DMS114 treated with DMSO at 0.1 percent for 48 hours (cell line): ENCODE measurements at regions not wholly inside any gene's neighbourhood (a gene's known extent, or its start where the extent isn't known, plus 50 kb on each side); places are given as distances from the start of the nearest gene placed in this dataset.

Source experiments
- DNase-seq: peaks from one replicate; lab custom pipeline; 2025; ENCODE audit not compliant: unreplicated experiment; lab: John Stamatoyannopoulos, UW

DNA sequence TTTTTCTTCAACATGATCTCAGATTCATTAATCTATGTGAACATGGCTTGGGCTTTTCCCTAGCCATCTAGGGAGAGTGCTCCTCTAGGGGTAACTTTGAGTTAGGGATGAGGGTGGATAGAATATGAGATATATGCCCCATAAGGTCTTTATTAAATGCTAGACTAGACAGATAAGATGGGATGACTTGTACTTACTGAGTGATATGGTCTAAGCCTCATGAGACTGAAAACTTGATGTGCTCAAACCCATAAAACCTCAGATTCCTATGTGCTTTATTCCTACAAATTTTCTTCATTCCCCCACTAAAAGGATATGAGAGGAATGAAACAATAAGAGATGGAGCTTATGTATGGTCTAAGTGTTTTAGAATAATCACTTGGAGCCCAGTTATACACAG lies 386.6 kb downstream of the YTHDC2 start:
- no peak for DNase-seq

DNA sequence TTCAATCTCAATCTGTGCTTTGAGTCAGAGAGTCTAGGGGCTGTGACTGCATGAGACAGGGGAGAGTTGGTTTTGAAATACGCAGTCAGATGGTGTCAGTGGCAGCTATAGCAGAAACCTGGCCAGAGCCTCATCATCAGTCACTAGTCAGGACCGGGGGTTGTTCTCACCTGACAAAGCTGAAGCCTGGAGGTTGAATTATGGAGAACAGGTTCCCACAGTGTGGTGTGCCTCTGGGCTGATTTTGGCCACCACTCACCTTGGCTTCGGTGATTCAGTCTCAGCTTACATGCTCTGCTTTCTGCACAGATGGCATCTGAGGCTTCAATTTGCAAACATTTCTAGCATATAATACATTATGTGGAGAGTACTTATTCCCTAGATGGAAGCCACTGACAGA lies 387.3 kb downstream of the YTHDC2 start:
- no peak for DNase-seq

DNA sequence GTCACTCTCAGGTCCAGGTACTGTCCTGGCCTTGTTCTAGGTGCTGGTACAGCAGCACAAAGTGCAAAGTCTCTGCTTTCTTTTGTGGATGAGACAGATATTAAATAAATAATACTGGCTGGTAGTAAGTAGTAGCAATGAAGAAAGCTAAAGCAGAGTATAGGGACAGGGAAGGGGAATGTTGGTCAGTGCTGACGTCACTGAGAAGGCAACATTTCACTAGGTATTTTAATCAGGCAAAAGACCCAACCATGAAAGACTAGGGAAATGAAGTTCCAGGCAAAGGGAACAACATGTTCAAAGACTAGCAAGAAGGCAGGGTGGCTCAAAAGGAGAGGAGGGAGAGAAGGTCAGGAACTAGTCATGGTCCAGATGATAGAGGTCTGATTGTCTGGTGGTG lies 388.2 kb downstream of the YTHDC2 start:
- no peak for DNase-seq

DNA sequence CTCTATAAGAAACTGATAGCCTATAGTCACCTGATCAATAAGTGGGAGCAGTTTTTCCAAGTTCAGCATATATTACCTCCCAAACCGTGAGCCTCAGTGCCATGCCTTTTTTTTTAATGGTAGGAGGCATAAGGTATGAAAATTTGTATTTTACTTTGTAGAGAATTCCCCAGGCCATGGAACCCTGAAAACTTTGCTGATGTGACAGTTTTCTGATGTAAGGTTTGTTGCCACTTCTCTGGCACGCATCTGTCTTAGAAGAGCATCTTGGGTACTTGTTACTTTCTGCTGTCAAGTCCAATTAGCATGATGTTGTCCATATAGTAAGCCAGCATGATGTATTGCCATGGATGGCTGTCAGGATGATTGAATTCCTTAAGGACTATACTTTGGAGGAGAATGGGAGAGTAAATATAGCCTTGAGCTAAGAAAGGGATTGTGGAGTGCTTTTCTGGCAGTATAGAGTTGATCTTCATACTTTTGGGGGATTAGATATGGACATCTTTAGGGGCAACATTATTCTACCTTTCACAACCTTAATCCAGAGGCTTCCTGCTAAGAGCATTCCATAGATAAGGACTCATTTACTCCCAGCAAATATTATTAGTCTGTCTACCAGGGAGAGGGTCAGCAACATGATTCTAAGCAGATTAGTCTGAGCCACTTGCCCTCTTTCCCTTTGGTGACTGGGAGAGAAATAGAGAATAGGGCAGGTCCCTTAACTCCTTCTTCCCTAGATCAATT lies 389.6 kb downstream of the YTHDC2 start:
- no peak for DNase-seq

DNA sequence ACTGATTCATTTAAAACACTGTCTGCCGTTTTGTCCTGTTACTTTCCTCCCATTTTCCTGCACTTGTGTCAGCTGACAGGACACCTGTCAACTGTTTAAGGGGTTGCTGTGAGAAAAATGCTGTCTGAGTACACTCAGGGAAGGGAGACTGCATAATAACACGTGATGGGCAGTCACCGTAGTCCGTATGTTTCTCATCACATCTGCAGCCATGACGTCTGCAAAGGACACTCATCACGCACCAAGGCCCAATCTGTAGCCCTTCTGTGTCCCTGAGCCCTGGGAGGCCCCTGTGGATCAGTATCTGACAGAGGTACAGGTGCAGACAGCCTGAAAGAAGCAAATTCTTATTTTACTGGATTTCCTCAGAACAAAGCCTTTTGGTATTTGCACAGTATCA lies 396.3 kb downstream of the YTHDC2 start:
- DNase-seq, result no peak

DNA sequence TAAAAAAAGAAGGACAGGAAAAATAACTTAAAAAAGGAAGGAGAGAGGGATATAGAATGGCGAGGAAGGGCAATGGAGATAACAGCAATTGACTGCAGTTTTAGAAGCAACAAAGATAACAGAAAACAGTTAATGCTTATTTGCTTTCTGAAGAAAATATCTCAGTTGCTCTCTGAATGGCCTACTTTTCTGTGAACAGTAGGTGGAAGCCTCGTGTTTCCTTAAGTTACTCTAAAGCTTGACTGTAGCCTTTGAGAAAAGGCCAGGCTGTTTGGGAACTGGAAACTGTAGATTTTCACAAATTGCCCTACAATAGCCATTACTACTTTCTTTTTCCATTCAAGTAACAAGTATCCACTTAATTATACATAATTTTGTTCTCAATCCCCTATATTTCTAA lies 404.5 kb downstream of the YTHDC2 start:
- DNase-seq, result no peak

DNA sequence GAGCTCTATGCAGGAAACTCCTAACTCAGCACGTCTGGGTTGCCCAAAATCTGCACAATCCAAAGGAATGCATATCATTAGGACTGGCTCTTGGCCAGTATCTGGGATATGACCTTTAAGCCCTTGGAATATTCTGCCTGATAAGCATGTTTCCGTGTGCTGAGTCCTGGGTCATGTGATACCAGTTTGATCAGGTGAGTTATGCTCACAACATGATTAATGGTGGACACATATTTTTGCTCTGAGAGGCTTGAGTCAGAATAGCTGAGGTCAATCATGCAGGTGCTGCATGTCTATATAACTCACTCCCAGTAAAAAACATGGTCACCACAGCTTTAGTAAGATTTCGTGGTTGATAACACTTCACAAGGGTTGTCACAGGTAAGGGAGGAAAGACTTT lies 408.8 kb downstream of the YTHDC2 start:
- DNase-seq, result no peak

DNA sequence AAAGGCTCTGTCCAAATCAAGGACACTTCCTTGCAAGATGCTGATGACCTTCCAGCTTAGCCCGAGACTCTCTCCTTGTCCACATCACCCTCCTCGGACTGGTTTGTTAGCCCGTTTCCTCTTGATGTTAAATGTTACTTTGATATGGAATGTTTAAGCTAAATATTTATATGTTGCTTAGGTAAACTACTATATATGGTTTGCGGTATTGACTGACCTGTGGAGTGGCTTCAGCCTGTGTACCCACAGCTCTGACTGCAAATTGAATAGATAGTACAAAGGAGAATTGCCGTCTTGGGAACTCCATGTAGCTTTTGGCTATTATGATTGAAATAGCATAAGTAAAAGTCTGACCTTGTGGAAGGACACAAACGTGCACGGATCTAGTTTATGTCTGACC lies 422.0 kb downstream of the YTHDC2 start:
- no peak for DNase-seq

DNA sequence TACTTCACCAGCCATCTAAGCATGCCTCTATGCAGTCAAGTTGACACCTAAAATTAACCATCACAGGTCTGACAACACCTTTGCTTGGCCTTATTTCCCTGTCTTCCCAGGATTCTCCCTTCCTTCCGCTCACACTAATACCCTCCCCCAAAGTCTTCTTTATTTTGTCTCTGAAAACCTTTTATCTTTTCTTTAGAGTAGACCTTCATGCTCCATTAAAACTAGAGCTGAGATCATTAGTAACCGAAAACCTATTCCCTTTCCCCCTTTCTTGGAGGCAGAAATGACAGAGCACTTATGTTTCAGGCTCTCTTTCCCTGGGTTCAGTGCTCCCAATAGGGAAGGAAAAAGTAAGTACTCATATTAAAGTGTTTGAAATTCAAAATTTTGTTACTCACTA lies 423.8 kb downstream of the YTHDC2 start:
- DNase-seq, result no peak

DNA sequence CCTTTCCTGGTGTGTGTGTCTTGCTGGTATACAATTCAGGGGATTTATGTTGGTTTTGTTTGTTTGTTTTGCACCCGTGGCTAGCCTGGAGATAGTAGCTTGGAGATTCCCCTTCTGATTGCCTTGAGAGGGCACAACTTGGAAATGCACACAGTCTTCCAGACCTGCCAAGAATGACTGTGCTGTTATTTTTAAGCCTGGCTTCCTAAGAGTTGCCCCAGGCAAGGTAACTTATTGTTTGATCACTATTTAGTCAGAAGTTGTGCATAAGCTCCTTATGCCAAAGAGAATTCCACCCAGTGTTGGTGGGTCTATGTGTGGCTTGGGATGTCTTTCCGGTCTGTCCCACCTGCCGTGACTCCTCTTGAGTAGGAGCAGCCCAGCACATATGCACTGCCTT lies 421.9 kb upstream of the KCNN2 start:
- no peak for DNase-seq

DNA sequence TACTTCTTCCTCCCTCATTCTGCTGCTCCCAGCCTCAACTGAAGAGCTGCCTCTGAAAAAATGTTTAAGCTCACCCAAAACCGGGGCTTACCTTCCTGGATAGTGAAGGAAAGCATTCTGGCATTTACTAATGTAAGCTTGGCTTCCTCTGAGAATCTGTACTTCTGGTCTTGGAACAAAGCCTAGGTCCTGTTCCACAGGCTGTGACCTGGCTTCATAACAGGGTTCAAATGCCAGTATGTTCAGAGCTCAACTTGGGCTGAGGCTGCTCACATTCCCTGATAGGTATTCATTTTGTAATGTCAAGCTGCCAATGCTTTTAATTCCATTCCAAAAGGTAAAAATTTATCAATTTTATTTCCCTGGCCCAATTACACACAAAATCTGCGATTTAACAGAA lies 411.7 kb upstream of the KCNN2 start:
- no peak for DNase-seq

DNA sequence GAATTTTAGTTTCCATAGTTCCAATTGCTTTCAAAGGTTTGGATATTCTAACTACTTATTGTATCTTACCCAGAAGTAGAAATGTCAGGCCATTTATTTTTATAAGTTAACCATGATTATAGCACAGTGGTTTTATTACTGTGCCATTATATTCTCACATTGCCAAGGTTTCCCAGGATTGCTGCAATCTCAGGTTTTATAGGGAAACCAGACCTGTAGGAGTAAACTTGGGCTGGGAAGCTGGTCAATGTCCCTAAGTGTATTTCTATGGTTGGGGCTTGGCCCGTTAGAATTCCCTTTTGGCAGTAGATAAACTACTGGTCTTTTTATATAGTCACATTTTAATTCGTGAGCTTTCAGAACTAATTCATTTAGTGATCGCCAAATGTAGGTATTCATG lies 396.6 kb upstream of the KCNN2 start:
- no peak for DNase-seq

DNA sequence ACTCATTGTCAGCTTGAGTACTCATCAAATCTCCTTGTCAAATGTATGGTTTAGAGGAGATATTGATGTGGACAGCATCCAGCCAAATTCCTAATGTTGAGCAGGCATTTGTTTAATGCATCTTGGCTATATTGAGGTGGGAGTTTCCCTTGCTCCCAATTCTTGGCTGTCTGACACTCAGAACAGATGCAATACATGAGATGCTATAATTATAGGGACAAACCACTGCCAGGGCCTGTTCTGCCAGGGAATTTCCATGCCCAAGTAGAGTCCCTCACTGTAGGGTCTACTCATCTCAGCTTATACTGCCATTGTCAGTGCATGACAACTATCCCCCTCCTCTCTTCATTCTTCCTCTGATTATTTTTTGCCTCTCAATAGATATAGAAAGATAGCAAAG lies 392.0 kb upstream of the KCNN2 start:
- no peak for DNase-seq

DNA sequence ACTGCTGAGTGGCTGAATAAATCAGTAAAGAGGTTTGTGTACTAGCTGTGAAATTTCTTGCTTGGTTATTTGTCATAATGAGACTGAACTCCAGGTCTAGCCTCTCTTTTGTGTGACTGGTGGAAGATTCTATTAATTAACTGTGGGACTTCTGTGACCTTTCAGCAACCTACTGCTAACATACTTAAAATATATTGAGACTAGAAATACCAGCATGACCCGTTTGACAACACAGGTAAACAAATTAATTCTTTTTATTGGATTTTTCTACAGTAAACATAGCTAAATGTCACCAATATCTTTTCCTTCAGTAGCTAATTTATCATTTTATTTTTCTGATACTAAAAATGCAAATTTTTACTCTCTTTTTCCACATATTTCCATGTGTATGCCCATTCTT lies 390.4 kb upstream of the KCNN2 start:
- DNase-seq, result no peak

DNA sequence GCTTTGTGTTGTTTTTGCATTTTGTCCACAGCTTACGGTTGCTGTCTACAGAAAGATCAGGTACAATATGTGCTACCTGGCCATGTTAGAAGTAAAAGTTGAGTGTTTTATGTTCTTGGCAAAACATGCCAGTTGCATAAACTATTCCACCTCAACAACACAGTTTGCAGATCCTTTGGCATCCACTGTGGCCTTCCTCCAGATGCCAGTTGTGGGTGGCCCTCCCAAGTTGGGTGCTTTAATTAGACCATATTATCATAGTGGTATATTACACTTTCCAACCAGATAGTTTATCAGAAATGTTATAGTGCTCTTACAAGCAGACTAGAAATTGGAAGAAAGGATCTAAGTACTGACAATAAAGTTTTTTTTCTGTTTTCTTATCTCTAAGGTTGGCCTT lies 386.9 kb upstream of the KCNN2 start:
- no peak for DNase-seq

DNA sequence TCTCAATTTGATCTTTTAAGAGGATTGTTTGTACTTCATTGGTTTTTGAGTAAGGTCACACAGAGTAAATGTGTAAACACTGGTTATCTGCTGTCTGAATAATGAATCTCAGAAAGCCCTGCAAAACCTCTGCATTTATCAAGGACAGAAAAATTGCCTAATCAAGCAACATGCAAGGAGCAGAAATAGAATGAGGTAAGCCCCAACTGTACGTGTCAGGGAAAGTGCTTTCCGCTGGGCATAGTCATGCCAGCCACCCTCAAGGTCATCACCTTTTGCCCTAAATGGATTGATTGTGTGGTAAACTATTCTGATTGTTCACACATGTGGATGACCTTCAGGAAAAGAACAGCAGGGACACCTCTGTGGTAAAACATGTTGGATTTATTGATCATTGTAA lies 376.9 kb upstream of the KCNN2 start:
- DNase-seq, result no peak

DNA sequence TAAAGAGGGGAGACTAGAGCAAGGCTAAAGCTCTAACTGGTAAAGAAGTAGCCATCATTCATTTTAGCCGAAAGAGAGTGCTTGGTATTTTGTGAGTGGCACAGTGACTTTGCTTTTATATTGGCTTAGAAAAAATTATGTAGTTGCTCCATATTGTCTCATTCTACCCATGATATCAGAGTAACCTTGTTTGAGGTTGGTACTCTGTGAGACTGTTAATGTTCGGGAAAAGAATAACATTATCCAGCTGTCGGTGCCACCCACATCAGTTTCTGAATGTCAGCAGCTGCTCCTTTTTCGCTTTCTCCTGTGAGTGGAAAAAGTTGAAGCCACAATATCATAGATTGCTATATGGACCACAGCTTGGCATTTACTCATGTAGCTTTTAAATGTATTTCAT lies 376.4 kb upstream of the KCNN2 start:
- DNase-seq, result no peak

DNA sequence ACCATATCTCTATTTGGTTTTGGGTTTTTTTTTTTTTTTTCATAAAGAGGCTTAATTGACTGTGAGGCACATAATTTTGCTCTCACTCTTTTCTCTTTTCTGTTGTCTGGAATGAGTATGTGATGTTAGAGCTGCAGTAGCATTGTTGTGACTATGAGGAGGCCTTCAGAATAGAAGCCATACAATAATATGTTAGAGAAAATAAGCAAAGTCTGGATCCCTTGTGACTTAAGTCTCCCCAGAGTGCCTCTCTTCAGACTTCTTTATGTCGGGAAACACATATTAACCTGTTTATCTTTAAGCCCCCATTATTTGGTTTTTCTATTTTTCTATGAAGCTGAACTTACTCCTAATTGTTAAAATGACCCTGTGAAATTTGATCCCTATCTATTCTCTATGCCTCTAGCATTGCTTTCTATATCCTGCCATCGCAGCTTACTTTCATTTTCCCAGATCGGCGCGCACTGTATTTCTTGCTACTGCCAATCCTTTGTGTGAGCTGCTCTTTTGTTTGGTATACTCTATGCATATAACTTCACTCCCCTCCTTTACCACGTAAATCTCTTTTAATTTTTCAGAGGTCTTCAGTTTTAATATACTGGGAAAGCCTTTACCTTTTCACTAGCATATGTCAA lies 372.5 kb upstream of the KCNN2 start:
- no peak for DNase-seq

DNA sequence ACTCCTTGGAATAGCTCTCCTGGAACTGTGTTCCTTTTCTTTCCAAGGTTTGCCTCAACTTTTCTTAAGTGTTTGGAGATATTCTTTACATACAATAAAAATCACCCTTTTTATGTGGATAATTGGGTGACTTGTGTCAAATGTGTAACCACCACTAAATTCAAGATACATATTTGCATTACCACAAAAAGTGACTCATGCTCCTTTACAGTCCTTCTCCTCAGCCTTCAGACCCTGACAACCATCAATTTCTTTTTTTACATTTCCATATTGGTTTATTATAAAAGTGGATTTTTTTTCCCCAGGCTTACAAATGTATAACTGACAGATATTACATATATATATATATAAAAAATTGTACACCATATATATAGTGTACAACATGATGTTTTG lies 372.0 kb upstream of the KCNN2 start:
- no peak for DNase-seq

DNA sequence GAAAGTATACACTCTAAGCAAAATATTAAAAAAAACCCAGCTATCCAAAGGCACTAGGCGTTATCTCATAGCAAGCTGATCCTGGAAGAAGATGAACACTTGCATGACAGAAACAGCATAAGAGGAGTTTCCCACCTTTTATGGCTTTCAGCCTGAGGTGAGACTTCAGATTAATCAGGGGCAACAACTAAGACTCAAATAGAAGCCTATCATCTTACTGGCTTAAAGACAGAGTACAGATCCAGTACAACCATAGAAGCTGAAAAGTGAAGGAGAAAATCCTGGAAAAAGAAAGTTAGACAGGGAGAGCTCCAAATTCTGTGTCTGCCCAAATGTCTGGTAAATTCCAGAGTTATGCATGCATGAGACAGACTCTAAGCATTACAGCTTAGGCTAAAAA lies 360.8 kb upstream of the KCNN2 start:
- DNase-seq, result no peak

DNA sequence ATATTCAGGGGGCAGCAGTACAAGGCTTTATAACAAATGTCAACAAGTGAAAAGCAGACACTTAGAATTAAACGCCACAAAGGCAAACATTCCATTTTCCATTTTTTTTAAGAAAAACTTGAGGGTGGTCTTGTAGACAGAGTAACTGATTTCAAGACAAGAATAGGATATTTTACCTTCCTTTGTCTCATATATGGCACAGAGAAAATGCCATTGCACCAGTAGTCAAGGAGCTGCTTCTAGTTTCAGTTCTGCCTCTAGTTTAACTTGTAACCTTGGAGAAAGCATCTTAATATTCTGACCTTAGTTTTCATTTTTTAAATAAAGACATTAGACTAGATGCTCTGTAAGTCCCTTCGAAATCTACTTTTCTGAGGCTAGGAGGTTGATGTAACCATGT lies 355.3 kb upstream of the KCNN2 start:
- no peak for DNase-seq

DNA sequence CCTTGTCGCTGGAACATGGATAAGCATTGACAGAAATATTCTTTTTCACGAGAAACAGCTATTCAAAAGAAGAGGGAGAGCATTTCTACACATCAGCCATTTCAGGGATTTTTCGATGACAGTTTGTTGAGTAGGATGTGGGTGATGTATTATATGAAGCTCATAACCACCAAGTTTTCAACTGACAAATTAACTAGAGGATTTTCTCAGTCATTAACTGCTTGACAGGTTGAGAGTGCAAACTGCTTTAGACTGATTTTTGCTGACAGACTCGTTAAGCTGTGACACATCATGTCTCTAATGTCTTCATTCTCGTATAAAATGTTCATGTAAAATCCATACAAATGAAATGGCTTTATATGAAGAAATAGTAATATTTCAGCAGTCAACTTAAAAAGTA lies 354.2 kb upstream of the KCNN2 start:
- no peak for DNase-seq

DNA sequence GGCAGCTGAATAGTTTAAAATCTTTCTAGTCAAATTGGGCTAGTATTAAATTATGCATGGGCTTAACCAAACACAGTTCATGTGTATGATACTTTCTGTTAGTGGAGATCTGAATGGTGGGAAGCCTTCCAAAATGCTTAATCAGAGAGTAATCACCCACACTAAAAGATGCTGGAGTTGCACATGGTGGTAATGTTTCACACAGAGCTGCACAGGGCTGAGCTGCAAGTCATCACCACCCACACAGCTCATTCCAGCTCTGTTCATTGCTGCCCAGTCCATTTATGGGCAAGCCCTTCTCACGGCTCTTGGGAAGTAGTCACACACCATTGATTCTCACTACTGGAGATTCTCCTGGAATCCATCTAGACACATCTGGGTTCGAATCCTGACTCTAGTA lies 351.5 kb upstream of the KCNN2 start:
- DNase-seq, result no peak
